GM23248 (cell line): ENCODE measurements at regions not wholly inside any gene's neighbourhood (a gene's known extent, or its start where the extent isn't known, plus 50 kb on each side); places are given as distances from the start of the nearest gene placed in this dataset.
"Not testable (repeated sequence)": the region's sequence is repeated elsewhere in the genome, so short reads cannot be mapped to it uniquely, and the experiment has no call there.

Experiments
- DNase-seq: peaks from one replicate; pipeline ENCODE4 v3.0.0-alpha.2; 2015
- H2AFZ ChIP-seq: fragments of 200-600 bp; sonication (generic); 2 replicates; pipeline ENCODE4 v1.6.1; 2016; ENCODE audit warnings: antibody characterized with exemption
- H3F3A ChIP-seq: fragments of 200-600 bp; sonication (generic); 2 replicates; pipeline ENCODE4 v1.6.1; 2016; ENCODE audit warnings: mild to moderate bottlenecking, antibody characterized with exemption, mixed run types; ENCODE audit not compliant: insufficient read depth
- H3K27ac ChIP-seq: fragments of 200-600 bp; sonication (generic); 2 replicates; pipeline ENCODE4 v1.5.1; 2016; ENCODE audit warnings: mild to moderate bottlenecking
- H3K27me3 ChIP-seq: fragments of 200-600 bp; sonication (generic); replicated peaks from 2 replicates; pipeline ENCODE4 v1.6.1; 2016; ENCODE audit warnings: mild to moderate bottlenecking; ENCODE audit not compliant: insufficient read depth
- H3K36me3 ChIP-seq: fragments of 200-600 bp; sonication (generic); 2 replicates; pipeline ENCODE4 v1.6.1; 2016; ENCODE audit warnings: low read depth, mild to moderate bottlenecking
- H3K4me1 ChIP-seq: fragments of 200-600 bp; sonication (generic); 2 replicates; pipeline ENCODE4 v1.6.1; 2016; ENCODE audit warnings: mild to moderate bottlenecking; ENCODE audit not compliant: insufficient read depth
- H3K4me2 ChIP-seq: fragments of 200-600 bp; sonication (generic); one replicate; pipeline ENCODE4 v1.6.1; 2016; ENCODE audit warnings: mild to moderate bottlenecking; ENCODE audit not compliant: unreplicated experiment
- H3K4me3 ChIP-seq: fragments of 200-600 bp; sonication (generic); 2 replicates; pipeline ENCODE4 v1.5.1; 2016; ENCODE audit warnings: mild to moderate bottlenecking
- H3K79me2 ChIP-seq: fragments of 200-600 bp; sonication (generic); 2 replicates; pipeline ENCODE4 v1.6.1; 2016; ENCODE audit warnings: mild to moderate bottlenecking; ENCODE audit not compliant: insufficient read depth
- H3K9ac ChIP-seq: fragments of 200-600 bp; sonication (generic); 2 replicates; pipeline ENCODE4 v1.6.1; 2016; ENCODE audit warnings: mild to moderate bottlenecking
- H3K9me2 ChIP-seq: fragments of 200-600 bp; sonication (generic); 2 replicates; pipeline ENCODE4 v1.6.1; 2016; ENCODE audit warnings: mixed run types, mild to moderate bottlenecking, moderate library complexity; ENCODE audit not compliant: insufficient read depth
- H3K9me3 ChIP-seq: fragments of 200-600 bp; sonication (generic); one replicate; pipeline ENCODE4 v1.6.1; 2017; ENCODE audit warnings: low read depth
- H4K20me1 ChIP-seq: fragments of 200-600 bp; sonication (generic); 2 replicates; pipeline ENCODE4 v1.6.0; 2016; ENCODE audit not compliant: insufficient read depth
- EZH2 ChIP-seq: fragments of 200-600 bp; sonication (generic); IDR thresholded peaks from 2 replicates; pipeline ENCODE4 v1.6.1; 2018; ENCODE audit warnings: antibody characterized with exemption, mild to moderate bottlenecking; ENCODE audit not compliant: insufficient read depth, poor library complexity, severe bottlenecking
- EZH2phosphoT487 ChIP-seq: fragments of 200-600 bp; sonication (generic); IDR thresholded peaks from 2 replicates; pipeline ENCODE4 v1.6.1; 2018; ENCODE audit warnings: antibody characterized with exemption, moderate library complexity, mild to moderate bottlenecking, low read depth; ENCODE audit not compliant: insufficient read depth
- WGBS, 2 experiments: methylation state at CpG; one replicate each; pipeline ENCODE4 v1.1.6; 2015 to 2017; ENCODE audit warnings: low lambda C conversion rate in 2 of 2, low coverage in 1 of 2; ENCODE audit errors: missing lambda C conversion rate in 2 of 2; 5-methylcytosine and 5-hydroxymethylcytosine counted together
- in situ Hi-C: fragments of 300-500 bp; cut with MboI; formaldehyde crosslinking; loops from 2 replicates; pipeline ENCODE4 v1.15.0; 2020

GRCh38 chr5:86232246-86232645, 385.5 kb upstream of the COX7C start:
- no peaks in the 10 kb centered on the region for H3K9me2 ChIP-seq
- no peak overlapping the region for H3K9ac ChIP-seq
- no peak overlapping the region for H3K4me3 ChIP-seq
- 51 to 56% methylated on average over 11 of the region's 11 CpGs for WGBS, 2 experiments
- no peaks in the 10 kb centered on the region for H3K79me2 ChIP-seq
- no peak for TF ChIP-seq EZH2
- no peak for TF ChIP-seq EZH2phosphoT487
- no peaks in the 10 kb centered on the region for H3K36me3 ChIP-seq
- H3K9me3 ChIP-seq = peaks cover 3% of the 10 kb centered on the region
- in situ Hi-C loops = no loop called here
- H3K27me3 ChIP-seq = no peaks in the 10 kb centered on the region
- H4K20me1 ChIP-seq = no peaks in the 10 kb centered on the region
- no peak overlapping the region for H2AFZ ChIP-seq
- no peak overlapping the region for H3K4me2 ChIP-seq
- H3K27ac ChIP-seq = no peak overlapping the region
- no peak for DNase-seq
- H3K4me1 ChIP-seq = no peaks in the 10 kb centered on the region
- H3F3A ChIP-seq = no peaks in the 10 kb centered on the region

- 0% methylated on average over 1 of the region's 1 CpG for WGBS, 2 experiments
- no peak overlapping the region for H3K4me2 ChIP-seq
- in situ Hi-C loops = no loop called here
- H4K20me1 ChIP-seq = no peaks in the 10 kb centered on the region
- H3K9me2 ChIP-seq = no peaks in the 10 kb centered on the region
- H3K27ac ChIP-seq = no peak overlapping the region
- no peak for DNase-seq
- no peaks in the 10 kb centered on the region for H3K27me3 ChIP-seq
- no peak for TF ChIP-seq EZH2
- no peak for TF ChIP-seq EZH2phosphoT487
- H3K9ac ChIP-seq = no peak overlapping the region
- no peaks in the 10 kb centered on the region for H3F3A ChIP-seq
- no peak overlapping the region for H3K4me3 ChIP-seq
- no peaks in the 10 kb centered on the region for H3K36me3 ChIP-seq
- no peaks in the 10 kb centered on the region for H3K4me1 ChIP-seq
- H3K9me3 ChIP-seq = peaks cover 7% of the 10 kb centered on the region
- H2AFZ ChIP-seq = no peak overlapping the region
- no peaks in the 10 kb centered on the region for H3K79me2 ChIP-seq
Observed at GRCh38 chr5:86244153-86244552, 373.6 kb upstream of the COX7C start.

- in situ Hi-C loops = no loop called here
- Histone ChIP-seq H3K79me2 (no peaks in the 10 kb centered on the region), H4K20me1 (no peaks in the 10 kb centered on the region), H3K27me3 (no peaks in the 10 kb centered on the region), H3K4me1 (no peaks in the 10 kb centered on the region), H3K36me3 (no peaks in the 10 kb centered on the region), H3K9me2 (no peaks in the 10 kb centered on the region), H2AFZ (no peak overlapping the region), H3F3A (no peaks in the 10 kb centered on the region), H3K9me3 (no peaks in the 10 kb centered on the region), H3K9ac (no peak overlapping the region), H3K4me2 (no peak overlapping the region), H3K27ac (no peak overlapping the region), H3K4me3 (no peak overlapping the region)
- DNase-seq = no peak
- TF ChIP-seq EZH2phosphoT487 (no peak), EZH2 (no peak)
Observed at GRCh38 chr5:86257871-86258270, 359.9 kb upstream of the COX7C start.

GRCh38 chr5:86284400-86285190, 333.1 kb upstream of the COX7C start:
- H3F3A ChIP-seq, H3K4me1 ChIP-seq, H3K27ac ChIP-seq, H3K79me2 ChIP-seq, H3K4me2 ChIP-seq, DNase-seq, H4K20me1 ChIP-seq, H3K36me3 ChIP-seq, H3K4me3 ChIP-seq, H3K9me3 ChIP-seq, H3K27me3 ChIP-seq, H3K9me2 ChIP-seq, H2AFZ ChIP-seq, H3K9ac ChIP-seq, in situ Hi-C loops: not testable (repeated sequence)
- WGBS, 2 experiments = 52 to 57% methylated on average over 3 of the region's 3 CpGs

- DNase-seq, in situ Hi-C loops, H3F3A ChIP-seq, H3K9me3 ChIP-seq, H2AFZ ChIP-seq, H3K4me1 ChIP-seq, H3K27ac ChIP-seq, H3K9me2 ChIP-seq, H3K79me2 ChIP-seq, H4K20me1 ChIP-seq, H3K4me2 ChIP-seq, H3K9ac ChIP-seq, H3K4me3 ChIP-seq, H3K27me3 ChIP-seq, H3K36me3 ChIP-seq: not testable (repeated sequence)
- 6 to 13% methylated on average over 2 of the region's 2 CpGs for WGBS, 2 experiments
Observed at GRCh38 chr5:86287437-86287836, 330.3 kb upstream of the COX7C start.

GRCh38 chr5:86289786-86290185, 328.0 kb upstream of the COX7C start:
- H3K79me2 ChIP-seq, H3K9me2 ChIP-seq, H3K27ac ChIP-seq, H3F3A ChIP-seq, in situ Hi-C loops, DNase-seq, H3K36me3 ChIP-seq, H3K9ac ChIP-seq, H3K4me2 ChIP-seq, H3K4me3 ChIP-seq, H4K20me1 ChIP-seq, H3K27me3 ChIP-seq, H3K9me3 ChIP-seq, H2AFZ ChIP-seq, H3K4me1 ChIP-seq: not testable (repeated sequence)
- 40 to 49% methylated on average over 9 of the region's 9 CpGs for WGBS, 2 experiments

- not testable (repeated sequence) for H3K79me2 ChIP-seq
Observed at GRCh38 chr5:86292811-86293210, 324.9 kb upstream of the COX7C start.

More at GRCh38 chr5:86292811-86293210, 324.9 kb upstream of the COX7C start:
- H3K9me3 ChIP-seq, H3F3A ChIP-seq, H4K20me1 ChIP-seq, H3K27me3 ChIP-seq, H2AFZ ChIP-seq, H3K27ac ChIP-seq, in situ Hi-C loops, H3K4me2 ChIP-seq, H3K9me2 ChIP-seq, DNase-seq, H3K36me3 ChIP-seq, H3K4me3 ChIP-seq, H3K9ac ChIP-seq, H3K4me1 ChIP-seq: not testable (repeated sequence)
- 30 to 33% methylated on average over 6 of the region's 6 CpGs for WGBS, 2 experiments
